Heart left ventricle (tissue), 16 donors: ENCODE measurements at regions not wholly inside any gene's neighbourhood (a gene's known extent, or its start where the extent isn't known, plus 50 kb on each side); places are given as distances from the start of the nearest gene placed in this dataset.

Source experiments
- ATAC-seq, 4 donors: fragments of 200-7000 bp; cut with Tn5 transposase; one replicate each; pipeline ENCODE4 v1.9.1; 2020 to 2022; ENCODE audit warnings: moderate library complexity in 4 of 4, mild to moderate bottlenecking in 3 of 4, moderate number of reproducible peaks in 1 of 4
- DNase-seq, 5 donors: peaks; one replicate each; pipeline ENCODE4 v3.0.0-alpha.2; 2020
- H3K27ac ChIP-seq, 12 donors: fragments of 200-600 bp; sonication (generic) in 4 of 12; one replicate each; pipeline versions ENCODE4 v1.5.0 to v1.8.0; 2016 to 2022; ENCODE audit warnings: mild to moderate bottlenecking in 2 of 12
- H3K27me3 ChIP-seq, 9 donors: fragments of 200-600 bp; sonication (generic) in 2 of 9; one replicate each; pipeline versions ENCODE4 v1.5.1 to v1.8.0; 2016 to 2022; ENCODE audit warnings: mild to moderate bottlenecking in 3 of 9
- H3K36me3 ChIP-seq, 9 donors: fragments of 200-600 bp; sonication (generic) in 2 of 9; one replicate each; pipeline versions ENCODE4 v1.5.0 to v1.8.0; 2018 to 2022; ENCODE audit warnings: mild to moderate bottlenecking in 2 of 9
- H3K4me1 ChIP-seq, 12 donors: fragments of 200-600 bp; sonication (generic) in 4 of 12; one replicate each; pipeline versions ENCODE4 v1.5.0 to v1.8.0; 2016 to 2022; ENCODE audit warnings: mild to moderate bottlenecking in 3 of 12
- H3K4me3 ChIP-seq, 12 donors: fragments of 200-600 bp; sonication (generic) in 4 of 12; one replicate each; pipeline versions ENCODE4 v1.5.0 to v1.8.0; 2017 to 2022; ENCODE audit warnings: mild to moderate bottlenecking in 9 of 12, moderate library complexity in 4 of 12
- H3K9me3 ChIP-seq, 12 donors: fragments of 200-600 bp; sonication (generic) in 4 of 12; one replicate each; pipeline versions ENCODE4 v1.5.0 to v1.8.0; 2016 to 2022; ENCODE audit warnings: mild to moderate bottlenecking in 1 of 12
- CTCF ChIP-seq, 12 donors: fragments of 200-600 bp; sonication (generic) in 4 of 12; IDR thresholded peaks; one replicate each; pipeline versions ENCODE4 v1.5.0 to v1.8.0; 2018 to 2022; ENCODE audit warnings: antibody characterized with exemption in 12 of 12, mild to moderate bottlenecking in 5 of 12
- POLR2A ChIP-seq, 2 donors: fragments of 450-650 bp; IDR thresholded peaks; one replicate each; pipeline ENCODE4 v1.6.1; 2017; ENCODE audit warnings: antibody characterized with exemption in 2 of 2, mild to moderate bottlenecking in 2 of 2, moderate library complexity in 2 of 2
- WGBS, 4 donors: extraction: QIAGEN DNeasy Blood & Tissue Kit in 2 of 4; methylation state at CpG; one replicate each; pipeline versions ENCODE4 v1.1.5 to v1.1.7; 2013 to 2018; 5-methylcytosine and 5-hydroxymethylcytosine counted together
- intact Hi-C, 10 donors: fragments of 100-400 bp; cut with DNase I; formaldehyde crosslinking; loops; one replicate each; pipeline versions ENCODE4 v1.11.1 to v1.14.2; 2022
- donor health status: ischemic (EF 13 %, LVEDD 7.1; RV severe dilation, severe dysfunction).
- donor health status: healthy with polysubstance abuse.
- donor health status: DM: no; HTN: yes; CAD: no.
- donor health status: DM: no; HTN: no; CAD: no.
- donor health status: ischemic (EF 25% LVEDD 6.9; RV normal size, moderate dysfunction).
- donor health status: ischemic (EF 25% LVEDD 5.7; RV mildly dilated, moderate dysfunction).
- donor health status: healthy.
- donor health status: DM: yes; HTN: yes; CAD: no.
- donor health status: ischemic (EF 35%, LVEDD 5.7; RV mildly dilated, moderate dysfunction).
- donor health status: nonischemic (EF 11% LVEDD 7.7; RV severe dilation, severe dysfunction).
- donor health status: DM: yes; HTN: yes; CAD: no.
- donor health status: PGD.
- donor health status: ischemic (EF 29% LVEDD 5.4; RV normal size, mild dysfunction).
- donor health status: nonischemic (EF 23%, LVEDD 6.1; RV moderate dilation, normal function).

GRCh38 chr3:171949554-171949953 is 89.8 kb upstream of the FNDC3B start:
- TF ChIP-seq POLR2A (IDR thresholded peaks at IDR 0.05) (no peak), CTCF (IDR thresholded peaks at IDR 0.05) (no peak)
- ATAC-seq (no peak), DNase-seq (no peak)
- H3K36me3 ChIP-seq: no peaks in the 10 kb centered on the region
- no peaks in the 10 kb centered on the region for H3K27me3 ChIP-seq
- no peaks in the 10 kb centered on the region for H3K9me3 ChIP-seq
- H3K27ac ChIP-seq: no peak overlapping the region
- peaks cover 0 to 4% (median 0%) of the 10 kb centered on the region in 12 donors for H3K4me1 ChIP-seq
- intact Hi-C loops: no loop called here
- no peak overlapping the region for H3K4me3 ChIP-seq
- 92 to 98% (median 95%) methylated on average over 1 of the region's 1 CpG for WGBS, 4 donors

DNA sequence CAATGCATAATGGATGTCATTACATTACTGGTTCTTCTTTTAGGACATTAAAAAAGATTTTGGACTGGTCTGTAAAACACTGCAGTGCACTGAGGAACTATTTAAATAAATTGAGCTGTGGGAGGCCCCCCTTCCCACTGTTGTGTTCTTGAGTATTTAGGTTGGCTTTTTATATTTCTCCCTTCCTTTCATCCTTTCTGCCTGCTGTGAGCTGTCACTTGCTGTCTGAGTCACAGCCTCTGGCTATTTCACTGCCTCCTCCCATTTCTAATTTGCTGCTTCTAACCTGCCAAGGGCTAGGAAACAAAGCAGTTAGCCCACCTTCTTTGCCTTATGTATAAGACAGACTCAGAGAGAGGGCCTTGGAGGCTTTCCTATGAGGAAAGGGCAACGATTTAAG is 89.0 kb upstream of the FNDC3B start:
- no peaks in the 10 kb centered on the region for H3K9me3 ChIP-seq
- no peak overlapping the region for H3K4me3 ChIP-seq
- no peak for TF ChIP-seq POLR2A (IDR thresholded peaks at IDR 0.05)
- no peak for TF ChIP-seq CTCF (IDR thresholded peaks at IDR 0.05)
- intact Hi-C loops: no loop called here
- H3K4me1 ChIP-seq: peaks cover 0 to 9% (median 0%) of the 10 kb centered on the region in 12 donors
- 29 to 46% (median 41%) methylated on average over 1 of the region's 1 CpG for WGBS, 4 donors
- H3K36me3 ChIP-seq: no peaks in the 10 kb centered on the region
- H3K27ac ChIP-seq: no peak overlapping the region
- DNase-seq: no peak
- no peak for ATAC-seq
- H3K27me3 ChIP-seq: no peaks in the 10 kb centered on the region

DNA sequence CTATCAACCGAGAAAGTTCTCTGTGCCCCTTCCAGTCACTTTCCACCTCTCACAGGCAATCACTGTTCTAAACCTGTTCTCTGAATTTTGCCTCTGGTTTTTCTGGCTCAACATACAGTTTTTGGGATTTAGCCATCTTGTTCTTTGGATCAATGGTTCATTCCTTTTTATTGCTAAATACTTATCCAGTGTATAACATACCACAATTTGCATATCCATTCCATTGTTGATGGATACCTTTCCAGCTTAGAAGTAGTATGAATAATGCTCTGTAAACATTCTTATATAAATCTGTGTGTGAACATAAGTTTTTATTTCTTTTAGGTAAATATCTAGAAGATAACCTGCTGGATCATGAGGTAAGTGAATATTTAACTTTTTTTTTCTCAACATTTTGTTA is 87.8 kb upstream of the FNDC3B start:
- H3K4me3 ChIP-seq: no peak overlapping the region
- no peak for DNase-seq
- 89 to 96% (median 93%) methylated on average over 1 of the region's 1 CpG for WGBS, 4 donors
- H3K9me3 ChIP-seq: no peaks in the 10 kb centered on the region
- TF ChIP-seq POLR2A (IDR thresholded peaks at IDR 0.05) (no peak), CTCF (IDR thresholded peaks at IDR 0.05) (no peak)
- intact Hi-C loops: no loop called here
- no peak for ATAC-seq
- no peak overlapping the region for H3K27ac ChIP-seq
- no peaks in the 10 kb centered on the region for H3K36me3 ChIP-seq
- peaks cover 0 to 9% (median 0%) of the 10 kb centered on the region in 12 donors for H3K4me1 ChIP-seq
- no peaks in the 10 kb centered on the region for H3K27me3 ChIP-seq

DNA sequence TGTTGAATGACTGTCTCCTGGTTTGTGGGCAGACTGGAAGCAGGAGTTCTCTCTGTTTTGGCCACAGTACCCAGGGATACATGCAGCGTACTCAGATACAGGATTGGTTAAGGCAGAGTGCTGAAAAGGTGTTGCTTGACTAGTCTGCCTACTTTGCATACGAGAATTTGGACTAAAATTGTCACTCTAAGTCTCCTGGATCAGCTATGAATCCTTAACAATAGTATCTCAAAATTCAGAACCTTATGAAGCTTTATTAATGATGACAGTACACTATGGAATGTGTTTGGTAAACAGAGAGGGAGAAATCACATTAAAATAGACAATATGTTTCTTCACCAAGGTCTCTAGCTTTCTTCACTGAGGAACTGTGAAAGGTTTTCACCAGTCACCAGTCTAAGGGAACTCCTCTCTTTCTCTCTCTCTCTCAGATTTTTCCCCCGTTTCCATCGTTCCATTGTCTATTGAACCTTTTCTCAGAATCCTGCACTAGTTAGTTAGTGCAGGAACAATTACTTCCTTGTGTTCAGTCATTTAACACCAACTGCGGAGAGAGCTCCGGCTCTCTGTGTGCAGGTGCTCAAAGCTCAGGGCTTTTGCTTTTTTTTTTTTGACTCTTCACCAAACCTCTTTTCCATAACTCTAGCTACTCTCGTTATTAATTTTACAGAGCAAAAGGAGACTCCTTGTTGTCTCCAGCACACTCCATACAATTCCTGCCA is 85.9 kb upstream of the FNDC3B start:
- no peaks in the 10 kb centered on the region for H3K9me3 ChIP-seq
- peaks cover 0 to 9% (median 0%) of the 10 kb centered on the region in 12 donors for H3K4me1 ChIP-seq
- TF ChIP-seq POLR2A (IDR thresholded peaks at IDR 0.05) (no peak), CTCF (IDR thresholded peaks at IDR 0.05) (no peak)
- no peak for ATAC-seq
- no peak overlapping the region for H3K27ac ChIP-seq
- H3K27me3 ChIP-seq: no peaks in the 10 kb centered on the region
- no peaks in the 10 kb centered on the region for H3K36me3 ChIP-seq
- intact Hi-C loops: no loop called here
- WGBS, 4 donors: 79 to 92% (median 85%) methylated on average over 7 of the region's 7 CpGs
- no peak for DNase-seq
- no peak overlapping the region for H3K4me3 ChIP-seq
